GM12891 (cell line): ENCODE measurements at regions not wholly inside any gene's neighbourhood (a gene's known extent, or its start where the extent isn't known, plus 50 kb on each side); places are given as distances from the start of the nearest gene placed in this dataset.
"Not testable (repeated sequence)": the region's sequence is repeated elsewhere in the genome, so short reads cannot be mapped to it uniquely, and the experiment has no call there.

Experiments
- DNase-seq: peaks from one replicate; pipeline ENCODE4 v3.0.0; 2011; ENCODE audit warnings: low spot score; ENCODE audit not compliant: insufficient read length
- FAIRE-seq: peaks from 2 replicates; lab custom pipeline; 2011; peaks lifted over from hg19 to GRCh38; lab: Jason Lieb, UNC
- PAX5 ChIP-seq: IDR thresholded peaks from 2 replicates; pipeline ENCODE4 v1.6.1; 2011; ENCODE audit warnings: low read length, moderate library complexity, mild to moderate bottlenecking; ENCODE audit not compliant: insufficient read depth, severe bottlenecking
- POLR2A ChIP-seq: IDR thresholded peaks from 2 replicates; pipeline ENCODE4 v1.6.1; 2011; ENCODE audit warnings: low read depth, low read length, control low read depth
- POLR2AphosphoS5 ChIP-seq: IDR thresholded peaks from 2 replicates; pipeline ENCODE4 v1.6.1; 2011; ENCODE audit warnings: low read depth, low read length, control low read depth
- POU2F2 ChIP-seq: IDR thresholded peaks from 2 replicates; pipeline ENCODE4 v1.6.1; 2011; ENCODE audit warnings: low read depth, mild to moderate bottlenecking, control low read depth, low read length, moderate library complexity
- SPI1 ChIP-seq: IDR thresholded peaks from 2 replicates; pipeline ENCODE4 v1.6.1; 2011; ENCODE audit warnings: low read depth, low read length, control low read depth
- TAF1 ChIP-seq: IDR thresholded peaks from 2 replicates; pipeline ENCODE4 v1.6.1; 2011; ENCODE audit warnings: low read depth, low read length, control low read depth

- FAIRE-seq (no peak), DNase-seq (no peak)
- TF ChIP-seq POLR2AphosphoS5 (no peak), PAX5 (no peak), POLR2A (no peak), TAF1 (no peak), POU2F2 (no peak), SPI1 (no peak)
These were observed 298.5 kb upstream of the KDM5D start for GRCh38 chrY:20042993-20043392.

- TF ChIP-seq TAF1: no peak
- TF ChIP-seq POLR2AphosphoS5: no peak
- no peak for TF ChIP-seq PAX5
- no peak for TF ChIP-seq SPI1
- TF ChIP-seq POU2F2: no peak
- no peak for TF ChIP-seq POLR2A
- no peak for FAIRE-seq
- no peak for DNase-seq
These were observed 281.1 kb upstream of the KDM5D start for GRCh38 chrY:20025676-20026075.

DNA sequence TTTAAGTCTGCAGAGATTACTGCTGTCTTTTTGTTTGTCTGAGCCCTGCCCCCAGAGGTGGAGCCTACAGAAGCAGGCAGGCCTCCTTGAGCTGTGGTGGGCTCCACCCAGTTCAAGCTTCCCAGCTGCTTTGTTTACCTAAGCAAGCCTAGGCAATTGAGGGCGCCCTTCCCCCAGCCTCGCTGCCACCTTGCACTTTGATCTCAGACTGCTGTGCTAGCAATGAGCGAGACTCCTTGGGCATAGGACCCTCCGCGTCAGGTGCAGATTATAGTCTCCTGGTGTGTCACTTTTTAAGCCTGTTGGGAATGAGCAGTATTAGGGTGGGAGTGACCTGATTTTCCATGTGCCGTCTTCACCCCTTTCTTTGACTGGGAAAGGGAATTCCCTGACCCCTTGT lies 248.9 kb upstream of the KDM5D start:
- not testable (repeated sequence) for FAIRE-seq, DNase-seq

DNA sequence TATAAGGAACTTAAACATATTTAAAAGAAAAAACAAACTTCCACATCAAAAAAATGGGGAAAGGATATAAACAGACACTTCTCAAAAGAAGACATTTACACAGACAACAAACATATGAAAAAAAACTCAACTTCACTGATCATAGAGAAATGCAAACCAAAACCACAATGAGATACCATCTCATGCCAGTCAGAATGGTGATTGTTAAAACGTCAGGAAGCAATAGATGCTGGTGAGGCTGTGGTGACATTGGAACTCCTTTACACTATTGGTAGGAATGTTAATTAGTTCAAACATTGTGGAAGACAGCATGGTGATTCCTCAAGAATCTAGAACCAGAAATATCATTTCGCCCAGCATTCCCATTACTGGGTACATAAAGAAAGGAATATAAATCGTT lies 228.5 kb upstream of the KDM5D start:
- FAIRE-seq: no peak
- TF ChIP-seq POLR2A: no peak

DNA sequence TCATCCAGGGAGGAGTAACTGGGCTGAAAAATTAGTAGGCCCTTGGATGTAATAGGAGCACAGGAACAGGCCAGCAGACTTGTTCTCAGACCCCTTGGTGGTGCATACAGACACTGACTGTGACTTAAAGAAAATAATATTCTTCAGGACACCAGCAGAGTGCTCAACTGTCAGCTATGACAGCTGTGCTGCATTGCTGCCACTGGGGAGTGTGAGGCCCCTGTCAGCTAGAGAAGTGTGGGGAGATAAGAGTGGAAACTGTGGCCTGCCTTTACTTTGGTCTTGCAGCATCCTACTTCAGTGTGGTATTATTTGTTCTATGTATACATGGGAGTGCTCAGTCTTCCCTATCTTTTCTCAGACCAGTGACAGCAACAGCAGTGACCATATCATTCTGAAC lies 203.2 kb upstream of the KDM5D start:
- FAIRE-seq (no peak), DNase-seq (no peak)
- TF ChIP-seq SPI1 (no peak), POLR2A (no peak), PAX5 (no peak), TAF1 (no peak), POU2F2 (no peak), POLR2AphosphoS5 (no peak)

More for the DNA sequence above, 228.5 kb upstream of the KDM5D start:
- DNase-seq: no peak

- DNase-seq (no peak), FAIRE-seq (no peak)
- TF ChIP-seq POLR2AphosphoS5 (no peak), POU2F2 (no peak), POLR2A (no peak), SPI1 (no peak)
These were observed 154.5 kb upstream of the KDM5D start for GRCh38 chrY:19899011-19899410.

- DNase-seq (no peak), FAIRE-seq (no peak)
- no peak for TF ChIP-seq POLR2A
- no peak for TF ChIP-seq POU2F2
- TF ChIP-seq SPI1: no peak
- TF ChIP-seq TAF1: no peak
- no peak for TF ChIP-seq PAX5
- no peak for TF ChIP-seq POLR2AphosphoS5
These were observed 147.8 kb upstream of the KDM5D start for GRCh38 chrY:19892076-19892964.

DNA sequence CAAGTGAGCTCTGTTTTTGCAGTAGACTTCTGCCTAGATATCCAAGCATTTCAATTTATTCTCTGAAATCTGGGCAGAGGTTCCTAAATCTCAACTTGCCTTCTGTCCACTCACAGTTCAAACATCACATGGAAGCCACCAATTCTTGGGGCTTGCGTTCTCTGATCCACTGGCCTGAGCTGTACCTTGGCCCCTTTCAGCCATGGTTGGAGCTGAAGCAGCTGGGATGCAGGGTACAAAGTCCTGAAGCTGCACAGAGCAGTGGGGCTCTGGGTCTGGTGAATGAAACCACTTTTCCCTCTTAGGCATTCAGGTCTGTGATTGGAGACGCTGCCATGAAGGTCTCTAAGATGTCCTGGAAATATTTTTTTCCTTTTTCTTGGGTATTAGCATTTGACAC lies 137.6 kb upstream of the KDM5D start:
- TF ChIP-seq POLR2AphosphoS5: no peak
- DNase-seq (no peak), FAIRE-seq (no peak)

DNA sequence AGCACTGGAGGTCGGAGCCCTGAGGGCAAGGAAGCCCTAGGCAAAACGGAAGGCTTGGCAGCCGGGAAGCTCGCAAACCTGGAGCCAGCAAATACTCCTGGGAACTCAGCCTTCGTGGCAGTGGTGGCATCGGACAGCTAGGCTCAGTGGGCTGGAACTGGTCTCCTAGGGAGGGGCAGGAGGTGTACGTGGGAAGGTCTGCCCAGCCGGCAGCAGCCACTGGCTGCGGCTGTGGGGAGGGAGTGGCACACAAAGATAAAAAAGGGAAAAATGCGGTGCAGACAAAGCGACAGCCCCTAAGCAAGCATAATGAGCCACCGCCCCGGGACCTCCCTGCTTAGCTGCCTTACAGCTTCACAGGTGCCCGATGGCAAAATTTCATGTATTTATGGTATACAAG lies 125.2 kb upstream of the KDM5D start:
- FAIRE-seq (no peak), DNase-seq (no peak)
- TF ChIP-seq POLR2A (no peak), PAX5 (no peak), POU2F2 (no peak), SPI1 (no peak), TAF1 (no peak), POLR2AphosphoS5 (no peak)

GRCh38 chrY:19869281-19869680 lies 124.8 kb upstream of the KDM5D start:
- TF ChIP-seq SPI1 (no peak), POLR2A (no peak), TAF1 (no peak), POLR2AphosphoS5 (no peak), POU2F2 (no peak), PAX5 (no peak)
- FAIRE-seq (no peak), DNase-seq (no peak)

DNA sequence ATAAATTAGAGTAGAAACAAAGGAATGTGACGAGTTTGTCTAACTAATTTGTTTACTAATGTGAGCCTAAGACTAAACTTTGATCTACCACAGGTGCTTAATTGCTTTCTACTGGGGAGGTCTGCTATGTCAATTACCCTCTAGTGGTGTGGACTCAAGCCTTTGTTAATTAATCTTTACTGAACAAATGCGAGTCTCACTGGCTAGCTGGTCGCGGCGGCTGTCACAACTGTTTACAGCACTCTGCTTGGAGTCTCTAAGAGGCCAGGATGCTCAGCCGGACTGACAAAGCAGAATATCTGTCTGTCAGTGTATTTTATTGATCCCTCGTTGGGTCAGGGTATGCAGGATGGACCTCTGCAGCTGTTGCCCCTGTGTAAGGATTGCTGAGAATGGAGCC lies 124.1 kb upstream of the KDM5D start:
- FAIRE-seq: no peak
- TF ChIP-seq PAX5 (no peak), POU2F2 (no peak), POLR2A (no peak), SPI1 (no peak), TAF1 (no peak), POLR2AphosphoS5 (no peak)
- no peak for DNase-seq
